NAMALWA (cell line): ENCODE measurements at regions not wholly inside any gene's neighbourhood (a gene's known extent, or its start where the extent isn't known, plus 50 kb on each side); places are given as distances from the start of the nearest gene placed in this dataset.

Experiments
- DNase-seq: peaks from one replicate; pipeline ENCODE4 v3.0.0-alpha.2; 2015; ENCODE audit warnings: low spot score

DNA sequence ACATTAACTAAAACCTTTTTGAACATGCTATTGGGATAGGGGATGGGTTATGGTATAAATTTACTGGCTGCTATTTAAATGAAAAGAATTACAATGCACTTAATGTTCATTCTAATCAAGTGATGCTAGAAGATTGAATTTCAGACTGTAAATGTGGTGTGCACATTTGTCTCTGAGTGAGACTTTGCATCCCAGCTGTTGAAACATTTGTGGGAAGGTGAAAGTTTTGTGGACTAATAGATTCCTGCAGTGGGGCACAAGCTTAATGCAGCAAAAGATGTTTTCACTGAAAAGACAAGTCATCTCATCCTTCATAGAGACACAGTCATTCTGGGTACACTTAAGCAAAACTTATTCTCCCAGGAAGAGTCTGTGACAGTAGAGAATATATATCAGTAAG, 323.6 kb downstream of the NFIB start:
- no peak for DNase-seq

DNA sequence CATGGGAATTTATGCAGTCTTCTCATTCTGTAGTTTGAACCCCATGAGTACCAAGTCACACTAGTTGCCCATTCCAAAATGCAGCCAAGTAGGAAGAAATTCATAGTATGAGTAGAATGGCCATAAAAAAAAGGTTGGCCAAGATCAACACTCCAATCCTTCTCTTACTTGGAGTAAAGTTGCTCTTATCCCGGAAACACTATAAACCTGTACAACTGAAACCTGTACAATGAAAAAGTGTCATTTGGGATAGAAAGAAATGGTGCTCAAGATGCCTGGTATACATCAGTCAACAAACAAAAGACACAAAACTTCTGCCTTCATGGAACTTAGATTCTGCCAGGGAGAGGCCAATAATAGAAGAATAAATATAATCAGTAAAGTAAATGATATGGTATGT, 325.0 kb downstream of the NFIB start:
- DNase-seq, result no peak

DNA sequence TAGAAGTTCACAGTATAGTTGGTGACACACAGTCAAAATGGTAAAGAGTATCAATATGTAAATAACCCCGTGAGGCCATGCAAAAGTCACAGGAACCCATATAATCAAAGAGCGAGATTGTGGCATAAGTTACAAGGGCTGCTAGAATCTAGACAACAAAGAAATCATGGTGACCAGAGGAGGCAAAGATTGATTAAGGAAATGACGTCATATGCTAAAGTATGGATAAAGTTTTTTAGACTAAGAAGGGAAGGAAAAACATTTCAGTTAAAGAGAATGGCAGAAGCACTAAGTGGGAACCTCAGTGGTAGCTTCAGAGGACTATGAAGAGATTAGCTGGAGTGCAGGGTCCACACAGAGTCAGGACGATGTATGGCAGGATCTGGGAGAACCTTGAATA, 330.3 kb downstream of the NFIB start:
- no peak for DNase-seq

DNA sequence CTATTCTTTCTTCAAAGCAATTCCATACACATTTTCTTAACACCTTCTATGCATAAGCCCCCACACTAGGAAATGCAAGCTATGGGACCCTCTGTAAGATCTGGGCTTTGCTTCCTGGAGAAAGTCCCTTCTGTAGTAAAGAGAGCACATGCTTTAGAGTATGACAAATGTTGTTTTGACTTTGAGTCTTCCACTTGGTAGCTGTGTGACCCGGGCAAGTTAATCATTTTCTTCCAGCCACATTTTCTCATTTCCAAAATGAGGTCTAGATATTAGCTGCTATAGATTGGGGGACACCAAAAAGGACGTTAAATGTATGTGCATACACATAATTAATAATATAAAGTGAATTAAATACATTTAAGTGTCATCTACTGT, 334.0 kb downstream of the NFIB start:
- no peak for DNase-seq

DNA sequence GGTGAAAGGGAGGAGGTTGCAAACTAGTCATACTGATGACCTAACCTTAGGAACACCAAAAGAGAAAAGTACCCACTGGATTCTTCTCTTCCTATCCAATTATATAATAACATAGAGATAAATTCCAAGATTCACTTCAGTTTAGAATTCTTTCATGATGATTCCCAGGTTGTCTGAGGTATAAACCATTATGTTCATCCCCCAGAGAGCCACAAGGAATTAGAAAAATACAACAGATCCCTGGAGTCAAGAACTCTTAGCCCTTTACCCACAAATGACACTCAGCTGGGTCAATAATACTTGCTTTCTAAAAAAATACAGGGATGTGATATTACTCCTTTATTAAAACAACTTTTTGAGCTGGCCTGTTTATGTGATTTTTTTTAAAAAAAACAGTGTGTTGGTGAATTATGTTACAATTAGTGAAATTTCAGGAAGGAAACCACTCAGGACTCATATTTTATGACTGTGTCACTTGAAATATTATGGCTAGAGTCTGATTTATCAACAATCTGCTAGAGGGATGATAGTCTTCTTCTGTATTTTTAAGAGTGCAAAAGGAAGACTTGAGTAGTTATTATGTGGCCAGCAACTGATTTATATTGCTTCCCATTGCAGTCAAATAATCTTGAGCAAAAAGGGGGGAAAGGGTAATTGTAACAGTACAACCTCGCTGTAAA, 338.2 kb downstream of the NFIB start:
- no peak for DNase-seq

DNA sequence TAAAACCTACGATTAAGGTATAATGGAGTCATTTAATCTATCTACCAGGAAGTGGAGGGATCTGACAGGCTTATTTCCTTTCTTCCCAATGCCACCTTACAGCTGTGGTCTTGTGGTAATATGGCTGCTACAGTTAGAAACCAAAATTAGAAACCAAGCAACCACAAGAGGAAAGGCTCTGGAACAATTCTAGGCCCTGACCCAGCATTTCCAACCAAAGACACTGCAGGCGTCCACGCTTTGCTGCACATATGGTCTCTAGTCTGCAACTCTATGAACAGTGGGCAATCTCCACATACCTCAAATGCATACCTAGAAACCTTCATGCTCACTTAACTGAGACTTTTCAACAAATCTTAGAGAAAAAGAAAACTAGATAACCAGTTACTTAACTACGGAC, 339.1 kb downstream of the NFIB start:
- DNase-seq, result no peak

DNA sequence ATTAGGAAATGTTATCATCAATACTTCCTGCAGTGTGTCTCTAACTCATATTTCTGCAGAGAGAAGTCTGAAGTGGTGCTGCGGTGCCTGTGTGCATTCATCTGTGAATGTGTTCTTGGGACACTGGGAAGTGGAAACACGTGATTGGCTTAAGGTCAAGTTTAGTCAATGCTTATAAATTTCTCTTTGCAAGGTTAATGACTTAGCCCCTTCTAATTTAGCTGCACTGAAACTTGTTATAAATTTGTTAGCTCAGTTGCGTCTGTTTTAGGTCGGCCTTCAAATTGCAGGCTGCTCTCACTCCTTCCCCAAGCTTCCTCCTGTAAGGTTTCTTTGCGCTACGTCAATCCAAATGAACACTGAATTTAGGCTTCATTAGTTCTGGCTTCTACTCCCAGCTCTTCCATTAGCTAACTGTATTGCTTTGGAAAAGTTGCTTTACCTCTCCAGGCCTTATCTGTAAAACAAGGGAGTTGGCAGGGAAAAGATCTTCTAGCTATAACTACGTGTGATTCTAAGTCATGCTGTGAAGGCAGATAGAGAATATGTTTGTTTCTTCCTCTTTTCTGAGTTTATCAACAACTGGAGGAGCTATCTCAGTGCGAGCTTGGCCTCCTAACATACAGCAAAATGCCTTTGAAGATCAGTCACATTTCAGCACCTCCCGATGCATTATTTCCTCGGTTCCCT, 341.8 kb downstream of the NFIB start:
- DNase-seq, result no peak

DNA sequence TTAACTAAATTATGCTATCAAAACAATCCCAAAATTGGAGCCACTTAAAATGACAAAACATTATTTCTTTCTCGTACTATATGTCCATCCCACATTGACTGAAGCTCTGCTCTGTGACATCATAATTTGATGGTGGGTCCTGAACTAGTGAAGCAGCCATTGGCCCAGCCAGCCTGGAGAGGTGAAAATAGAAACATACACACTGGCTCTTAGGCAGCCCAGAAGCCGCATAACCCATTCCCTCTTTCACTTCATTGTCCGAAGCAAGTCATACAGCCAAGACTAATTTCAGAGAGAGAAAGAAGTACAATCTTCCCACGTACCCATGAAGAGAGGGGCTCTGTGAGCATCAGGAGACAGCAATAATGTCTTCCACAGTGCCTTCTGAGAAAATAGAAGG, 342.5 kb downstream of the NFIB start:
- DNase-seq, result no peak

DNA sequence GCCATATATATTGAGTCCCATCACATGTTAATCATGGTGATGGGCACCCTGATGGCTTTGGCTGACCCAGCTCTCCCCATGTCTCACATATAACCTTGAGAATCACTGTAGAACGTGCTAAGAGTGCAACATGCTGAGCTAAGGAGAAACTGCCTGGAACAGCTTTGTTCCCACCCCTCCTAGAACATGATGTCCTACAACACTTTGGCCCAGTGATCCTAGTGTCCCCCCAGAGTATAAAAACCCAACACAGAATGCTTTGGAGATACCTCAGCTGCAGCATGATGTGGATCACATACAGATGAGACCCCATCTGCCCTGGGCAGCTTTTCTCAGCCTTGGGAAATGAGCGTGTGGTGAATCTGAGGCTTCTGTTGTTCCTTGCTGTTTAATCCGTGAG, 343.5 kb downstream of the NFIB start:
- DNase-seq, result no peak

DNA sequence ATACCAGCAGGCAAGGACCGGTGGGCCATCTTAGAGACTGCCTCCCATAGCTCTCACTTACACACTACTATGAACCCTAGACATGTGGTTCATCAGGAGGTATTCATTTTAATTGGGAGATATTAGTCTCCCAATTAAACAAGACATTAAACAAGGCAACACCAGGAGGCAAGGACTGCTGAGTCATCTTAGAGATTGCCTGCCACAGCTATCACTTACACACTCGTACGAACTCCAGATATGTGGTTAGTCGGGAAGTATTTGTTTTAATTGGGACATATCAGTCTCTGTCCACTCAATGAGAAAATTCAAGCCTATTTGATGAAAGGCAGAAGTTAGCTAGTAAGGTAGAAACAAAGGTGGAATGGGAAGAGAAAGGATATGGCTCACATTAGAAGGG, 343.9 kb downstream of the NFIB start:
- no peak for DNase-seq

DNA sequence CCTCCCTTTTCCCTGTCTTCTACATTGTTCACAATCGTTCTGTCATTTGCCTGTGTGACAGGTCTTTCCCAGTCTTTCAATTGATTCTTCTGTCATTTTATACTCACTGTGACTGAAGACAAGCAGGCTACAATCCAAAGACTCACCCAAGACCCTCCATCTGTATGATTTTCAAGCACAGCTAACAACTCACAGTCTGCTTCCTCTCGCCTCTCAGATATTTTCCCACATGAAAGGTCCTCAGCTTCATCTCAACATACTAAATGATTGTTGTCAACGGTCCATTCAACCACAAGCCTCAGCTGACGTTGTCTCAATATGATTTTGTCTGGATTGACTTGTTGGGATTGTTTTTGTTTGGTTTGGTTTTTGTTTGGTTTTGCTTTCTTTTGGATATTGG, 346.5 kb downstream of the NFIB start:
- no peak for DNase-seq

DNA sequence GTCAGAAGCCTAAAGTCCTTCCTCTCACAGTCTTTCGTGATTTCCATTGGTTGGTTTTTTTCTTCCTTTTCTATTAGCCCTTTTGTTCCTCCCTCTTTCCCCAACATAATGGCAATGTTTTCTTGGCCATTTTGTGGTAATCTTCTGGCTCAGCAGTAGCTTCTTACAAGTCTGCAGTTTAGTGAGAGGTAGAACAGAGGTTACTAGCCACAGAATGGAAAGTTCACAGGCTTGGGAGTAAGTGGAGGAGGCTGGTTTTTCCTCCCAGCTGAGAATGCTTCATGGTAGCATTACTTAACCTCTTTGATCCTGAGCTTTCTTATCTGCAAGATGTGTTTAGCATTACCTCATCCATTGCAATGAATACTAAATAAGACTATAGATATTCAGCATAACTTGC, 346.9 kb downstream of the NFIB start:
- no peak for DNase-seq

DNA sequence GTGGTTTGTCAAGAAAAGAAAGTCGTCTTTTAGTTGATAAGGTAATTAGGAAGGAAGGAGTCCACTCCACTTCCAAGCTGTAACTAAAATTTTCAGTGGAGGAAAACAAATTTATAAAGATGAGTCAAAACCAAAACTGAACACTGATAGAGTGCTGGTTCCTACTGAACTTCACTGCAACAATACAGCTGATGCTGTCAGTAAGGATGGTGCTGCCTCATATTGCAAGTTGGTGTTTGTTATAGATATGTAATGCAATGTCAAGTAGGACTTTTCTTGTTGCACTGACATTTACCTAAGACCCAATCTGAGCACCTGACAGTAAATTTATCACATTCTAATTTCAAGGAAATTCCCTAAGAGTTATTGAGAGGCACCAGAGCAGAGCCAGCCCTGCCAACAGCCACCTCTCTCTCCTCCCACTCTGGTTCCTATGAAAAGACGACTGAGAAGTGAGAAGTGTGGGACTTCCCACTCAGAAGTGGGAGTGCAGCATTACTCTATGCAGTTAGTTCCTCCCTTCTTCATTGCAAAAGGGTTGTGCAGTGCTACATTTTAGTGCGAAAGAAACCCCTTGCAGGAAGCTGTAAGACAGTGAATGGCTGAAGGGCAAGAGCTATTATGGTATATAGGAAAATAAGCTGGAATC, 350.8 kb downstream of the NFIB start:
- no peak for DNase-seq

DNA sequence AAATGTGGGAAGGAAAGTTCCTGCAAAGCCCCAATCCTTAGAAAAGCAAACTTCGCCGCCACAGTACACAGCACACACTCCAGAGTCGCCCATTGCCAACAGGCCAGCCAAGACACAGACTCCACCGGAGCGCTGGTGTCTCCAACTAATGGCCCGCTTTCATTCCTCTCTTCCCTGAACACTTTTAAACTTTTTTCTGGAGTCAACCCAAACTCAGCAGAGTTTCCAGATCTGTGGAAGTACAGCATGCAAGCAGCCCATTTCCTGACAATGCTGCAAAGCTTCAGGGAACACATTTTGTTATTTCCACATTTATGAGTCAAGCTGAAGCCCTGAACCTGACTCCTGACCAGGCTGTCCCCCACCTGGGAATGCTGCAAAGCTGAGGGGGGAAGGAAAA, 351.9 kb downstream of the NFIB start:
- no peak for DNase-seq

DNA sequence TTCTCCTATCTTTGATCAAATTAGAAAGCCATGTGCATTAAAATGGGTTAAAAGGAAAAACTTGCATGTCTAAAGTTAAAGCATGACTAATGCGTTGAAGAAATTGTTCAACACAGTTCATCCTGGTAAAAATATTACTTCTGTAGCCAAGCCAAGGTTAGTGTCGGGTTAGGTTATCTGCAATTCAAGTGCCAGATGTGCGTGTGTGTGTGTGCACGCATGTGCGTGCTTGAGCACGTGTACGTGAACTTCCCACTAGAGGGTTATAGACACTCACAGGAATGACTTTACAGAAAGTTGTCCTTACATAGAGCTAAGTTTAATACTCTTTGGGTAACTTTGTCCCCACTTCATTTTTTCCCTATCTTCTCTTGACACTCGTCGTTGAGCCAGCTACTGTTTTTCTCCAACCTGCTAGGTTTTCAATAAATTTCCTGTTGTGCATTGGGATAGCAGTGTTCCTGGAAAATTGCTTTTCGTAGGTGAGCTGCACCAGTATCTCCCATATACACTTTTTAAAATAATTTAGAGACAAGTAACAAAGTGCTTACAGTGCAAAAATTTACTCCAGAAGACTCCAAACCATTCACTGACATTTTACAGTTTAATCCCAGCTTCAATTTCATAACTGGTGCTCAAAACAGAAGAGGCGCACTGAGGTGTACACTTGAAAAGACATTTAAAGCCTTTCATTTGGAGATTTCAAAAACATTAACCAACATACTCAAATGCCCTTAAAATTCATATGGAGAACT, 353.8 kb downstream of the NFIB start:
- no peak for DNase-seq

DNA sequence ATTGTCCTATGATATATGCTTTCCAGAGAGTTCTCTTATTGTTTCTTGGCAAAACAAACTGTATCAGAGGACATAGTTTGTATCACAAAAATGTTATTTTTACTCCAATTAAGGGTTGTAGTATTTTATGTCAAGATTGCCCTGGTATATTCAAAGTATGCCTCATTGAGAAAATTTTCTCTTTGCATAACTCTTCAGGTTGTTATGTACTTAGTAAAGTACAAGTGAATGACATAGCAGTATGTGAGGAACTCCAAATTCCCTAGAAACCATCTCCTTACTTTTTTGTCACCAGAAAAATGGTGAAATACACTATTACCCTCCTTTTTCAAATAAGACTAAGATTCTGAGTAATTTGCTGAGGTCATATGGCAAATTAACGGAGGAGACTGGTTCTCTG, 355.3 kb downstream of the NFIB start:
- DNase-seq, result no peak

DNA sequence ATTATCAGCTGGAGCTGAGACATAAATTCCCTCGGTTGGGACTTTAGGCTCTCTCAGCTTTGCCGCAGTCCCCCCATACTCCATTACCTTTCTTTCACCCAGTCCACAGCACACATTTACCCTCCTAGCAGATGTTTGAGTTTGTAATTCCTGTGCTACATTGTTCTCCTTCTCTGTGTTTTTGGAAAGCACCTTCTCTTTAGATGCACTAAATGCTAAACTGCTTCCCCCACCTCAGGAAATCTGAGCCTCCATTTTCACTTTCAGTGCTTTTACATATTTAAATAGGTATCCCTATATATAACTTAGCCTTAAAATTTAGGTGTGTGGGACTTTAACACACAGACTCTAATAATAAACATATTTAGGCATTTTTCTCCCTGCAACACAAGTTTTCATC, 356.9 kb downstream of the NFIB start:
- DNase-seq, result no peak

DNA sequence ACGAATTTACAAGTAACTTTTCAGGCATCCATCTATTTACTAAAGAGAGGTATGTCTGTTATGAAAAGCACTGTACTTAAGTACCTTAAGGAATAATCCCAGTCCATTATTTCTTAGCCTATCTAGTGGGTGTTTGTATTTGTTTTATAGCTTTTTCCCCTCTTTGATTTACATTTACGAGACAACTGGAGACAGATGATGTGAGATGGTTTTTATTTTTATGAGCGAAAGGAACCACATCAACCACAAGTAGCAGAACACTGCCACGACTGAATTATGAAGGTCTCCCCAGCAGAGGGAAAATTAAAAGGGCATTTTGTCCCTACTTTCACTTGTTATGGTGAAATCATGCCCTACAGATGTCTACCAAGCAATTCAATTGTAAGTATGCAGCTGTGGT, 357.8 kb downstream of the NFIB start:
- DNase-seq, result no peak

DNA sequence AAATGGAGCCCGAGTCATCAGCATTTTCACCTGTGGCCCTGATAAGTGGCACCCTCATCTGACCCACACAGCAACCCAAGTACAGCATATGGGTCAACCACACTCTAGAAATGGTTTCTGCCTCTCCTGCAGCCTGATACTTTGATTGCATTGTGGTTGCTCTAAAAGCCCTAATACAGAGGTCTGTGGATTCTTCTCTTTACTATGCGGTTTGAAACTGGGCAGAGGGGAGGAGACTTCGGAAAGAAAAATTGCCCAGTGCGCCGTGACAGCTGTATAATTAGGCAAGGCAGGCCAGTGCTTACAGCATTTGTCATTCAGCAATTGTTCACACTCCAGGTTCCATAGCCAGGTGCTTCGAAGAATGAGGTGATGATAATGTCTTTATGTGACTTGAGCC, 361.0 kb downstream of the NFIB start:
- DNase-seq, result no peak

DNA sequence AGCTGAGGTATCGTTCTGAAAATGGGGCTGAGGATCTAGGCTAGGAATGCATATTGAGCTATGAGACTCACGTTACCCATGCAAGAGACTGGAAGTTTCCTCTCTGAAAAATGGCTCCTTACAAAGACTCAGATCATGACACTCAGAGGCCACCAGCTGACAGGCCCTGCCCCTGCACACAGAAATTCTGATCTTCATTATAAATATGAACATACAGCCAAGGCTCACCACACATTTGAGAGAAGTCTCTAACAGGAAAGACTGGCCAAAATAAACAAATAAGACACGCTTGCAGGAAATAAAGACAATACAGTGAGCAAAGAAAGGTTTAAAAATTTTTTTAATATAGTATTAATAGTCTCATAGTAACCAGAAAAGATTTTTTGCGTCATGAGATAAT, 365.9 kb downstream of the NFIB start:
- no peak for DNase-seq

DNA sequence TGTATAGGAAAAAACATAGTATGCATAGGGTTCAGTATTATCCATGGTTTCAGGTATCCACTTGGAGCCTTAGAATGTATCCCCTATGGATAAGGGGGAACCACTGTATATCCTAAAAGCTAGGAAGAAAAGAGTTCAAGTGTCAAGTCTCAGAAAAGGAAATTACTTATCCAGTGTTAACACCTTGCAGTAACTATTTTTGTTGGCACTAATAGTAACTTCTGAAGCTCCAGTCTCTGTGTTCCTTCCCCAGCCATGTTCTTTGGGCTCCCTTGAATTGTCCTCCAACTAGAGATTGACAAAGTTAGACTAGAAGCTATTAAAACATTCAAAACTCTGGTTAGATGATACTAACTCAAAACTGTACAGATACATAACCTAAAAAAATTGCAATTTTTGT, 370.8 kb downstream of the NFIB start:
- no peak for DNase-seq

DNA sequence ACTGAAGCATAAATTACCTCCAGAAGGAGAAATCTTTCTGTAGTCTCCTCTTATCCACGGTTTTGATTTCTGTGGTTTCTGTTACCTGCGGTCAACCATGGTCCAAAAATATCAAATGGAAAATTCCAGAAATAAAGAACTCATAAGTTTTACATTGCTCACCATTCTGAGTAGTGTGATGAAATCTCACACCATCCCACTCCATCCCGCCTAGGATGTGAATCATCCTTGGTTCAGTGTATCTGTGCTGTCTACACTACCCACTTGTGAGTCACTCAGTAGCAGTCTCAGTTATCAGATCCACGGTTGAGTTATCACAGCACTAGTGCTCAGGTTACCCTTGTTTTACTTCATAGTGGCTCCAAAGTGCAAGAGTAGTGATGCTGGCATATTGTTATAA, 371.2 kb downstream of the NFIB start:
- no peak for DNase-seq

DNA sequence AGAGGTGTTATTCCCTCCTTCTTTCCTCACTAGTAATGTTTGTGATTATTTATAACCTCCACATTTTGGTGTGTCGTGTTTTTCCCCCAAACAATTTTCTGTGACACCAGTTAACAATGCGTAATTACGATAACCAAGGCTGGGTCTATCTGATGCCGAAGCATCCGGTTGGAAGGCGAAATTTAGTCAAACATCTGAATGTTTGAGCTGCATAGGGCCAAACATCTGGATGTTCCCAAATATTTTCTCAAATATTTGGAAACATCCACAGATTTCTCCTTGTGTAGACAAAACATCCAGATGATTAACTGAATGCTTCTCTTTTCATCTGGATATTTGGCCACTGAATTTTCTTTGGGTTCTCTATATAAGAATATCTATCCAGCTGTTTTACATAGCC, 371.7 kb downstream of the NFIB start:
- DNase-seq, result no peak
